NB4 (cell line): ENCODE measurements at regions not wholly inside any gene's neighbourhood (a gene's known extent, or its start where the extent isn't known, plus 50 kb on each side); places are given as distances from the start of the nearest gene placed in this dataset.

Source experiments
- CTCF ChIP-seq: IDR thresholded peaks from one replicate; pipeline ENCODE4 v1.5.1; 2012; ENCODE audit warnings: low read depth, low read length
- POLR2A ChIP-seq: IDR thresholded peaks from 2 replicates; pipeline ENCODE4 v1.6.1; 2011; ENCODE audit warnings: mild to moderate bottlenecking; ENCODE audit not compliant: insufficient read length; ENCODE audit errors: extremely low read depth

GRCh38 chr18:56505293-56505692 lies 133.1 kb downstream of the TXNL1 start:
- no peak for TF ChIP-seq CTCF
- TF ChIP-seq POLR2A = no peak
